Keratinocyte (primary cell): ENCODE measurements at regions not wholly inside any gene's neighbourhood (a gene's known extent, or its start where the extent isn't known, plus 50 kb on each side); places are given as distances from the start of the nearest gene placed in this dataset.

ENCODE experiments used
- EZH2 ChIP-seq: IDR thresholded peaks from one replicate; pipeline ENCODE4 v1.6.1; 2012; ENCODE audit warnings: inconsistent platforms, mild to moderate bottlenecking, low read length, moderate library complexity
- TF ChIP-seq, protein P1 (sequence below), 3 experiments: IDR thresholded peaks in 1 of 3; conservative IDR thresholded peaks in 1 of 3; optimal IDR thresholded peaks in 1 of 3; 2 replicates in 2 of 3; 3 replicates in 1 of 3; pipeline versions ENCODE3 to v1.5.1; 2011; ENCODE audit warnings: low read length in 3 of 3, mild to moderate bottlenecking in 3 of 3, moderate library complexity in 2 of 3, control low read depth in 1 of 3, inconsistent platforms in 1 of 3; ENCODE audit not compliant: insufficient read depth in 2 of 3; ENCODE audit errors: extremely low read depth in 1 of 3

DNA sequence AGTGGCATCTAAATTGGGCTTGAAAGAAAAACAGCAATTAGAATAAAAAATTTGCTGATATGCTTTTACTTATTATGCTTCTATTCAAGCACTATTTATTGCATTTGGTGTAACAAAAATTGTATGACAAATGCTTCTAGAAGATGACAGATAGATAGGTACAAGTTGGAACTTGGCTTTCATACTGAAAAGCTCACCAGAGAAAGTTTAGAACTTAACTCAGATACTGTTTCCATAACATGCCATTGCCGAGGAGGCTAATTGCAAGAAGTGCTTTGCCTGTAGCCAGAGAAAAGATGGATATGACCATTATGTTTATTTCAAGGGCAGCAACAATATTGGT is 123.8 kb downstream of the NFKBIZ start:
- TF ChIP-seq, protein P1, sequence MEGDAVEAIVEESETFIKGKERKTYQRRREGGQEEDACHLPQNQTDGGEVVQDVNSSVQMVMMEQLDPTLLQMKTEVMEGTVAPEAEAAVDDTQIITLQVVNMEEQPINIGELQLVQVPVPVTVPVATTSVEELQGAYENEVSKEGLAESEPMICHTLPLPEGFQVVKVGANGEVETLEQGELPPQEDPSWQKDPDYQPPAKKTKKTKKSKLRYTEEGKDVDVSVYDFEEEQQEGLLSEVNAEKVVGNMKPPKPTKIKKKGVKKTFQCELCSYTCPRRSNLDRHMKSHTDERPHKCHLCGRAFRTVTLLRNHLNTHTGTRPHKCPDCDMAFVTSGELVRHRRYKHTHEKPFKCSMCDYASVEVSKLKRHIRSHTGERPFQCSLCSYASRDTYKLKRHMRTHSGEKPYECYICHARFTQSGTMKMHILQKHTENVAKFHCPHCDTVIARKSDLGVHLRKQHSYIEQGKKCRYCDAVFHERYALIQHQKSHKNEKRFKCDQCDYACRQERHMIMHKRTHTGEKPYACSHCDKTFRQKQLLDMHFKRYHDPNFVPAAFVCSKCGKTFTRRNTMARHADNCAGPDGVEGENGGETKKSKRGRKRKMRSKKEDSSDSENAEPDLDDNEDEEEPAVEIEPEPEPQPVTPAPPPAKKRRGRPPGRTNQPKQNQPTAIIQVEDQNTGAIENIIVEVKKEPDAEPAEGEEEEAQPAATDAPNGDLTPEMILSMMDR (optimal IDR thresholded peaks at IDR 0.05 in 1 of 3, IDR thresholded peaks at IDR 0.05 in 1 of 3, conservative IDR thresholded peaks at IDR 0.05 in 1 of 3; ENCODE audit: extremely low read depth in 1 of 3, insufficient read depth in 2 of 3, low read length in 3 of 3): no peak
- TF ChIP-seq EZH2: no peak
